Upper lobe of left lung (tissue), 6 donors: ENCODE measurements at regions not wholly inside any gene's neighbourhood (a gene's known extent, or its start where the extent isn't known, plus 50 kb on each side); places are given as distances from the start of the nearest gene placed in this dataset.

Experiments
- ATAC-seq, 2 donors: fragments of 200-7000 bp; cut with Tn5 transposase; one replicate each; pipeline ENCODE4 v1.9.1; 2022; ENCODE audit warnings: mild to moderate bottlenecking in 2 of 2, moderate library complexity in 2 of 2; ENCODE audit not compliant: low FRiP score in 2 of 2
- DNase-seq, 2 donors: peaks; one replicate each; pipeline ENCODE4 v3.0.0-alpha.2; 2019 to 2020
- H3K27ac ChIP-seq, 4 donors: fragments of 200-600 bp; sonication (generic); one replicate each; pipeline ENCODE4 v1.5.1; 2016 to 2019
- H3K27me3 ChIP-seq, 4 donors: fragments of 200-600 bp; sonication (generic); one replicate each; pipeline ENCODE4 v1.5.1; 2017 to 2019
- H3K36me3 ChIP-seq, 4 donors: fragments of 200-600 bp; sonication (generic); one replicate each; pipeline ENCODE4 v1.5.1; 2016 to 2019
- H3K4me1 ChIP-seq, 4 donors: fragments of 200-600 bp; sonication (generic); one replicate each; pipeline ENCODE4 v1.5.1; 2018 to 2019
- H3K4me3 ChIP-seq, 4 donors: fragments of 200-600 bp; sonication (generic); one replicate each; pipeline ENCODE4 v1.5.1; 2017 to 2019; ENCODE audit warnings: mild to moderate bottlenecking in 2 of 4, moderate library complexity in 1 of 4
- H3K9me3 ChIP-seq, 4 donors: fragments of 200-600 bp; sonication (generic); one replicate each; pipeline ENCODE4 v1.5.1; 2018 to 2019
- EP300 ChIP-seq, 4 donors: sonication (generic); formaldehyde crosslinking; IDR thresholded peaks; one replicate each; pipeline ENCODE4 v1.5.1; 2017; ENCODE audit warnings: antibody characterized with exemption in 4 of 4, control low read depth in 2 of 4
- POLR2A ChIP-seq, 4 donors: fragments of 450-650 bp; IDR thresholded peaks; one replicate each; pipeline ENCODE4 v1.5.1; 2016 to 2017; ENCODE audit warnings: antibody characterized with exemption in 4 of 4, mild to moderate bottlenecking in 2 of 4
- POLR2AphosphoS5 ChIP-seq, 2 donors: sonication (generic); formaldehyde crosslinking; IDR thresholded peaks; one replicate each; pipeline ENCODE4 v1.5.1; 2017; ENCODE audit warnings: antibody characterized with exemption in 2 of 2
- WGBS, 2 donors: methylation state at CpG; one replicate each; pipeline ENCODE4 v1.1.5; 2017 to 2018; 5-methylcytosine and 5-hydroxymethylcytosine counted together
- TF ChIP-seq, protein P1 (sequence below), 6 experiments: fragments of 450-650 bp in 4 of 6; fragments of 200-600 bp in 2 of 6; sonication (generic) in 2 of 6; IDR thresholded peaks; one replicate each; pipeline ENCODE4 v1.5.1; 2016 to 2019; ENCODE audit warnings: antibody characterized with exemption in 6 of 6
- donor health status: DM: no; HTN: no; CAD: no; lungs with moderate emphysema.
- donor health status: DM: no; HTN: yes; CAD: no; lungs with severe emphysema.

DNA sequence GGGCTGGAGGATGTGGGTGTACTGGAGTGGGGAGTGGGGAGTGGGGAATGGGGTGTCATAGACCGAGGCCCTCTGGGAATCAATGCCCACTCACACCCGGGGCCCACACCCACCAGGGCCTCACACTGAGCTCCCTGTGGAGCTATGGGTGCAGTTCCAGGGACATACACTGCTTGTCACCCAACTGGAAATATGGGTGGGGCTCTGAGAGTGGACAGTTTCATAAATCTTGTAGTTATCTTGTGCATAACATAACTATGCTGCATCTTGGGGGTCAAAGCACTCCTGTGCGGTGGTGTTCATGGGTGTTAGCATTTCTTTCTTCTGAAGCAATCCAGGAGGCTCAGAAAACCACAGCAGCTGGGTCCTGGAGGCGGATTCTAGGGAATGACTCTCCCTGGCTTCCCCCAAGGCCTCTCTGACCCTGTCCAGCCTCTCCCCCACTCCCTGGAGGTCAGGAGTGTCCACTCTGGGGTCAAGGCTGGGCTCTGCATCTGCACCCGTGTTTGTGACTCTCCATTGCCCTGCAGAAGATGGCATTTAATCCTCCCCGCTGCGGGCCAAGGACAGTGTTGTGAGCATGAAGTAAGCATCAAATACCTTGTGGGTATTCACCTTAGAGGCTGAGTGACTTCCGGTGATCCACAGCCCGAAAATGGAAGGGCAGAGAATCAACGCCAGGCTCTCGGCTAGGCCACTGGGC, 172.5 kb downstream of the CTTN start:
- Histone ChIP-seq H3K36me3 (no peaks in the 10 kb centered on the region), H3K27me3 (no peaks in the 10 kb centered on the region), H3K4me1 (peaks cover 8 to 18% (median 17%) of the 10 kb centered on the region in 4 donors), H3K27ac (no peak overlapping the region), H3K4me3 (no peak overlapping the region), H3K9me3 (no peaks in the 10 kb centered on the region)
- ATAC-seq (no peak), DNase-seq (no peak)
- TF ChIP-seq EP300 (IDR thresholded peaks at IDR 0.05) = no peak
- TF ChIP-seq POLR2AphosphoS5 (IDR thresholded peaks at IDR 0.05) = no peak
- TF ChIP-seq, protein P1, sequence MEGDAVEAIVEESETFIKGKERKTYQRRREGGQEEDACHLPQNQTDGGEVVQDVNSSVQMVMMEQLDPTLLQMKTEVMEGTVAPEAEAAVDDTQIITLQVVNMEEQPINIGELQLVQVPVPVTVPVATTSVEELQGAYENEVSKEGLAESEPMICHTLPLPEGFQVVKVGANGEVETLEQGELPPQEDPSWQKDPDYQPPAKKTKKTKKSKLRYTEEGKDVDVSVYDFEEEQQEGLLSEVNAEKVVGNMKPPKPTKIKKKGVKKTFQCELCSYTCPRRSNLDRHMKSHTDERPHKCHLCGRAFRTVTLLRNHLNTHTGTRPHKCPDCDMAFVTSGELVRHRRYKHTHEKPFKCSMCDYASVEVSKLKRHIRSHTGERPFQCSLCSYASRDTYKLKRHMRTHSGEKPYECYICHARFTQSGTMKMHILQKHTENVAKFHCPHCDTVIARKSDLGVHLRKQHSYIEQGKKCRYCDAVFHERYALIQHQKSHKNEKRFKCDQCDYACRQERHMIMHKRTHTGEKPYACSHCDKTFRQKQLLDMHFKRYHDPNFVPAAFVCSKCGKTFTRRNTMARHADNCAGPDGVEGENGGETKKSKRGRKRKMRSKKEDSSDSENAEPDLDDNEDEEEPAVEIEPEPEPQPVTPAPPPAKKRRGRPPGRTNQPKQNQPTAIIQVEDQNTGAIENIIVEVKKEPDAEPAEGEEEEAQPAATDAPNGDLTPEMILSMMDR (IDR thresholded peaks at IDR 0.05) = no peak
- TF ChIP-seq POLR2A (IDR thresholded peaks at IDR 0.05) = no peak
- 72 to 78% methylated on average over 10 to 11 of the region's 11 CpGs for WGBS, 2 donors

DNA sequence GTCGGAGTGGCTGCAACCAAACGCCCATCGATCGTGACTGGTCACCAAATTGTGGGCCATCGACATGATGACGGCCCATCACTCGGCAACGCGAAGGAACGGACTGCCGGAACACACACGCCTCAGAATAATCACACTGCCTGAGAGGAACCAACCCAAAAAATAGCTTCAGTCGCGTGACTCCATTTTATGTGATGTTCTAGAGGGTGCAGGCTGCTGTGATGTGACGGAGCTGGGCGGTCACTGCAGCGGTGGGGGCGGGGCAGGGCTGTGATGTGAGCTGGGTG, 174.6 kb downstream of the CTTN start:
- 97 to 98% methylated on average over 18 of the region's 18 CpGs for WGBS, 2 donors
- TF ChIP-seq, protein P1 (IDR thresholded peaks at IDR 0.05) = no peak
- no peak for TF ChIP-seq POLR2A (IDR thresholded peaks at IDR 0.05)
- no peak for TF ChIP-seq EP300 (IDR thresholded peaks at IDR 0.05)
- TF ChIP-seq POLR2AphosphoS5 (IDR thresholded peaks at IDR 0.05) = no peak
- no peaks in the 10 kb centered on the region for H3K9me3 ChIP-seq
- H3K4me1 ChIP-seq = peaks cover 8 to 13% (median 10%) of the 10 kb centered on the region in 4 donors
- no peak overlapping the region for H3K27ac ChIP-seq
- ATAC-seq = no peak
- H3K36me3 ChIP-seq = no peaks in the 10 kb centered on the region
- no peaks in the 10 kb centered on the region for H3K27me3 ChIP-seq
- DNase-seq = peak in 1 of 2 donors; percentile 48
- H3K4me3 ChIP-seq = no peak overlapping the region

DNA sequence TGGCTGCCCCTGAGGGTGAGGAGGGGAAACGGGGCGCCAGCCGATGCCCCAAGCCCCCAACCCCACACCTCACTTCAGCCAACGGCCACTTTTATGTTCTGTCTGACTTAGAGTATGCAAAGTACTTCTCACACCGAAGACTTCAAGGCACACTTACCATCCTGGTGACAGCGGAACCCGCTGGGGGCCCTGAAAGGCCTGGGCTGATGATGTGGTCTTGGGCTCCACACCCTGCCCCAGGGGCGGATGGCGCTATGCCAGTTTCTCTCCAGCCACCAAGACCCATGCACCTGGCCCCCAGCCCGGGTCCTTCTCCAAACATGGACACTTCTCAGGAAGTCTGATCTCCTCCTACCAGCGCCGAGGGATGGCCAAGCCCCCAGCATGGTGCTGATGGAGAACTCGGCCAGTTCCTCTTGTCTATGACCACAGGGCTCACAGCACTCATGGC, 175.4 kb downstream of the CTTN start:
- Histone ChIP-seq H3K27me3 (no peaks in the 10 kb centered on the region), H3K9me3 (no peaks in the 10 kb centered on the region), H3K4me3 (no peak overlapping the region), H3K27ac (no peak overlapping the region), H3K4me1 (peaks cover 4 to 6% (median 4%) of the 10 kb centered on the region in 4 donors), H3K36me3 (no peaks in the 10 kb centered on the region)
- ATAC-seq (no peak), DNase-seq (no peak)
- TF ChIP-seq, protein P1 (IDR thresholded peaks at IDR 0.05) = no peak
- no peak for TF ChIP-seq EP300 (IDR thresholded peaks at IDR 0.05)
- TF ChIP-seq POLR2A (IDR thresholded peaks at IDR 0.05) = no peak
- TF ChIP-seq POLR2AphosphoS5 (IDR thresholded peaks at IDR 0.05) = no peak
- WGBS, 2 donors = 85 to 88% methylated on average over 11 to 13 of the region's 13 CpGs

DNA sequence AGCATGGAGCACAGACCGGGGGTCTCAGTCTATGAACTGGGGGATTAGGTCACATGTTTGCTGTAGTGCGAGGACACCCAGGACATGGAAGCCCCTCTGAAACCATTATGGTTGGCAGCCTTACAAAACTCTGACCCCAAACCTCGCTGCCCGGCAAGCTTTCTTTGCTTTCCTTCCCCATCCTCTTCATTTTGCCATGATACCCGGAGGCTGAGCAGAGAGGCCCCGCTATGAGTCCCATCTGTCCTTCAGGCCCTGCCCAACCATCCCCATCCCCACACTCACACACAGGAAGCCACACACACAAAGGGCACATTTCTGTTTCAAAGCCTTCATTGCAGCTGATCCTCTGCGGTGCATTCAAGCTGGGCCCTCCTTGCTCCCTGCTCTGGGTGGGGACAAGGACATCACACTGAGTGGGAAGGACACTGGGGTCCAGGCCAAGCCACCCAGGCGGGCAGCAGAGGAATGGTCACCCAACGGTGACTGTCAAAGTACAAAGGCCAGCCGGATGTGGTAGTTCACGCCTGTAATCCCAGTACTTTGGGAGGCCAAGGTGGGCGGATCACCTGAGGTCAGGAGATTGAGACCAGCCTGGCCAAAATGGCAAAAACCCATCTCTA, 176.5 kb downstream of the CTTN start:
- no peak overlapping the region for H3K4me3 ChIP-seq
- H3K36me3 ChIP-seq = no peaks in the 10 kb centered on the region
- H3K9me3 ChIP-seq = no peaks in the 10 kb centered on the region
- 83 to 89% methylated on average over 11 to 12 of the region's 12 CpGs for WGBS, 2 donors
- no peaks in the 10 kb centered on the region for H3K27me3 ChIP-seq
- H3K4me1 ChIP-seq = no peaks in the 10 kb centered on the region
- DNase-seq = no peak
- TF ChIP-seq, protein P1 (IDR thresholded peaks at IDR 0.05) = no peak
- TF ChIP-seq POLR2A (IDR thresholded peaks at IDR 0.05) = no peak
- no peak for TF ChIP-seq POLR2AphosphoS5 (IDR thresholded peaks at IDR 0.05)
- TF ChIP-seq EP300 (IDR thresholded peaks at IDR 0.05) = no peak
- no peak for ATAC-seq
- H3K27ac ChIP-seq = no peak overlapping the region
